ENCODE measurements at regions not wholly inside any gene's neighbourhood (a gene's known extent, or its start where the extent isn't known, plus 50 kb on each side); places are given as distances from the start of the nearest gene placed in this dataset.

- no peak for TF ChIP-seq CTCF (IDR thresholded peaks at IDR 0.05; ENCODE audit: insufficient read depth, missing control alignments)
- FAIRE-seq (no peak), DNase-seq (ENCODE audit: insufficient read length, low spot score) (no peak)
Measured at GRCh38 chr2:236661762-236662110, 92.1 kb downstream of the ACKR3 start.

GRCh38 chr2:236662231-236663185 lies 92.9 kb downstream of the ACKR3 start:
- no peak for TF ChIP-seq CTCF (IDR thresholded peaks at IDR 0.05; ENCODE audit: insufficient read depth, missing control alignments)
- FAIRE-seq (no peak), DNase-seq (ENCODE audit: insufficient read length, low spot score) (no peak)

- DNase-seq (ENCODE audit: insufficient read length, low spot score) (no peak), FAIRE-seq (no peak)
- TF ChIP-seq CTCF (IDR thresholded peaks at IDR 0.05; ENCODE audit: insufficient read depth, missing control alignments), result no peak
Measured at GRCh38 chr2:236663287-236664101, 93.9 kb downstream of the ACKR3 start.

GRCh38 chr2:236664136-236664535 lies 94.5 kb downstream of the ACKR3 start:
- FAIRE-seq (no peak), DNase-seq (ENCODE audit: insufficient read length, low spot score) (no peak)
- TF ChIP-seq CTCF (IDR thresholded peaks at IDR 0.05; ENCODE audit: insufficient read depth, missing control alignments), result no peak

GRCh38 chr2:236665101-236665500 lies 95.5 kb downstream of the ACKR3 start:
- no peak for TF ChIP-seq CTCF (IDR thresholded peaks at IDR 0.05; ENCODE audit: insufficient read depth, missing control alignments)
- no peak for FAIRE-seq
- DNase-seq (ENCODE audit: insufficient read length, low spot score), result no peak

GRCh38 chr2:236665572-236666118 lies 96.0 kb downstream of the ACKR3 start:
- no peak for TF ChIP-seq CTCF (IDR thresholded peaks at IDR 0.05; ENCODE audit: insufficient read depth, missing control alignments)
- FAIRE-seq (no peak), DNase-seq (ENCODE audit: insufficient read length, low spot score) (no peak)
